Coronary artery (tissue), 2 donors: ENCODE measurements at regions not wholly inside any gene's neighbourhood (a gene's known extent, or its start where the extent isn't known, plus 50 kb on each side); places are given as distances from the start of the nearest gene placed in this dataset.

Source experiments
- DNase-seq: peaks from one replicate; pipeline ENCODE4 v3.0.0-alpha.2; 2017; ENCODE audit warnings: low spot score
- H3K27ac ChIP-seq, 2 donors: fragments of 200-600 bp; sonication (generic); one replicate each; pipeline ENCODE4 v1.5.1; 2016 to 2019
- H3K4me3 ChIP-seq: fragments of 200-600 bp; sonication (generic); 2 replicates; pipeline ENCODE4 v1.5.1; 2016; ENCODE audit warnings: mild to moderate bottlenecking, moderate library complexity
- TF ChIP-seq, protein P1 (sequence below): fragments of 200-600 bp; sonication (generic); IDR thresholded peaks from one replicate; pipeline ENCODE4 v1.5.1; 2019; ENCODE audit warnings: antibody characterized with exemption

DNA sequence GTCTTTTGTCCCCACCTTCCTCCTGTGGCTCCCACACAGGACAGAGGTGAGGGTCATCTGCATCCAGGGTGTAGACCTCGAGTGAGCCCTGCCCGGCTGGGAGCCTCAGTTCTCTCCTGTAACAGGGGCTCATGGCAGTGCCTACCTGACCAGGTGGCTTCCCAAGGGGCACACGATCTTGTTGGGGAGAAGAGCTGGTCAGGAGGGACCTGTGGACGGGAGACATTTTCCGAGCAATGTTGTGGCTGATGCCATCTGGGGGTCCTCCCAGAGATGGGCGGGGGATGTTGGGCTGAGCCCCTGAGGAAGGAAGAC lies 51.9 kb downstream of the CEBPB start:
- DNase-seq = no peak
- H3K27ac ChIP-seq = peak overlapping the region in 1 of 2 donors; percentile 16
- no peak overlapping the region for H3K4me3 ChIP-seq
- TF ChIP-seq, protein P1, sequence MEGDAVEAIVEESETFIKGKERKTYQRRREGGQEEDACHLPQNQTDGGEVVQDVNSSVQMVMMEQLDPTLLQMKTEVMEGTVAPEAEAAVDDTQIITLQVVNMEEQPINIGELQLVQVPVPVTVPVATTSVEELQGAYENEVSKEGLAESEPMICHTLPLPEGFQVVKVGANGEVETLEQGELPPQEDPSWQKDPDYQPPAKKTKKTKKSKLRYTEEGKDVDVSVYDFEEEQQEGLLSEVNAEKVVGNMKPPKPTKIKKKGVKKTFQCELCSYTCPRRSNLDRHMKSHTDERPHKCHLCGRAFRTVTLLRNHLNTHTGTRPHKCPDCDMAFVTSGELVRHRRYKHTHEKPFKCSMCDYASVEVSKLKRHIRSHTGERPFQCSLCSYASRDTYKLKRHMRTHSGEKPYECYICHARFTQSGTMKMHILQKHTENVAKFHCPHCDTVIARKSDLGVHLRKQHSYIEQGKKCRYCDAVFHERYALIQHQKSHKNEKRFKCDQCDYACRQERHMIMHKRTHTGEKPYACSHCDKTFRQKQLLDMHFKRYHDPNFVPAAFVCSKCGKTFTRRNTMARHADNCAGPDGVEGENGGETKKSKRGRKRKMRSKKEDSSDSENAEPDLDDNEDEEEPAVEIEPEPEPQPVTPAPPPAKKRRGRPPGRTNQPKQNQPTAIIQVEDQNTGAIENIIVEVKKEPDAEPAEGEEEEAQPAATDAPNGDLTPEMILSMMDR = no peak

DNA sequence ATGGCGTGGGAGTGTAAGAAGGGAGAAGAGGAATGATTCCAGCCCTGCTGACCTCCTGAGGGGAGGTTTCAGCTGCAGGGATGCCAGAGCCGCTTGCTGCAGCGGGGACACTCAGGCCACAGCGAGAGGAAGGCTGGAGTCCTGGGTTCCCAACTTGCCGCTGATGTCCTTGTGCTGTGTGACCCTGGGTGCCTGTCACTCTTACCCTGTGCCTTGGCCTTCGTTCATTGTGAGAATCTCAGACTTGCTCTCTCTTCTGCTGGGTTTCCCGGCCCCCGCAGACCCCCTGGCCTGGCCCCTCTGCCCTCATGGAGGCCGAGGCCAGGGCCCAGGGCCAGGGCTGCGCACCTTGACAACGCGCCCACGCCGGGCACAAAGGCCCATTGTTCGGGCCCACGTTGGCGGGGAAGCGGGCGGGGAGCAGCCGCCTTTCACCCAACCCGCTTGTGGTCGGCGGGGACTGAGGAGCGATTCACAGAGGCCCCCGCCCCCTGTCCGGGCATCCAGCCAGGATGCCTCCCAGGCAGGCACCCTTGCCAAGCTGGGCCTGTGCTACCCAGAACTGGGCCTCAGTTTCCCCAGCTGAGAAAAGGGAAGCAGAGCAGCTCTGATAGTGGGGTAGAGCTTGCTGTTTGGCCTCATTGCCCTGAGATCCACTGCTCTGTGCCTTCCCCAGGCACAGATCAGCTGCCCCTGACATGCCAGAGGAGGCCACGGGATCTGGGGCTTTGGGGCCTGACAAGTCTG lies 52.4 kb downstream of the CEBPB start:
- DNase-seq = no peak
- no peak overlapping the region for H3K4me3 ChIP-seq
- H3K27ac ChIP-seq = peak overlapping the region in 1 of 2 donors; percentile 16
- TF ChIP-seq, protein P1 = no peak

DNA sequence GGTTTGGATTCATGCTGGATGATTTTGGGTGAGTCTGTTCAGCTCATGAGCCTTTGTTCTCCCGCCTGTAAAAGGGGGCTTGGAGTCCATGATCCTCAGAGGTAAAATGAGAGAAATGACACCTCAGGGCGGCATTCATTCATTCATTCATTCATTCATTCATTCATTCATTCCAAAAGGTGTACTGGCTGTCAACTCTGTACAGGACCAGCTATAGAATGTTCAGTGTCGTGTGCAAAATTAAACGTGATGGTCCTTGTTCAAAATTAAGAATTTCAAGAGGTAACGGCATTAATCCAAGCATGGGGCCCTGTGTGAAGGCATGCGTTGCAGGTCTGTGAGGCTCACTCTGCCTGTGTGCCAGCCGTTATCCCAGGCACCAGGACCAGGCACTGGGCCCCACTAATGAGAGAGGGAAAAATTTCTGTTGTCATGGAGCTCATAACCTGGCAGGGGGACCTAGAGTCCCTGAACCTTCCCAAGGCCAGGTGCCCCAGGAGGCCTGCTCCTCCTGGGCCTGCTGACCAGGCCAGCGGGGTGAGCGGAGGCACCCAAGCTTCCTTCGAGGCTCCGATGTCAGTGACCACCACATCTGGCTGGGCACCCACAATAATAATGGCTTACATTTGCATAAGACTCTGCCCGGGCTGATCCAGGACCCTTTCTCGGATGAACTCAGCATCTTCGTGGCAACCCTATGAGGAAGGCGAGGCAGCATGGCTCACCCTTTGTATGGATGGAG lies 53.2 kb downstream of the CEBPB start:
- no peak overlapping the region for H3K4me3 ChIP-seq
- no peak for DNase-seq
- no peak overlapping the region for H3K27ac ChIP-seq
- TF ChIP-seq, protein P1 = no peak

DNA sequence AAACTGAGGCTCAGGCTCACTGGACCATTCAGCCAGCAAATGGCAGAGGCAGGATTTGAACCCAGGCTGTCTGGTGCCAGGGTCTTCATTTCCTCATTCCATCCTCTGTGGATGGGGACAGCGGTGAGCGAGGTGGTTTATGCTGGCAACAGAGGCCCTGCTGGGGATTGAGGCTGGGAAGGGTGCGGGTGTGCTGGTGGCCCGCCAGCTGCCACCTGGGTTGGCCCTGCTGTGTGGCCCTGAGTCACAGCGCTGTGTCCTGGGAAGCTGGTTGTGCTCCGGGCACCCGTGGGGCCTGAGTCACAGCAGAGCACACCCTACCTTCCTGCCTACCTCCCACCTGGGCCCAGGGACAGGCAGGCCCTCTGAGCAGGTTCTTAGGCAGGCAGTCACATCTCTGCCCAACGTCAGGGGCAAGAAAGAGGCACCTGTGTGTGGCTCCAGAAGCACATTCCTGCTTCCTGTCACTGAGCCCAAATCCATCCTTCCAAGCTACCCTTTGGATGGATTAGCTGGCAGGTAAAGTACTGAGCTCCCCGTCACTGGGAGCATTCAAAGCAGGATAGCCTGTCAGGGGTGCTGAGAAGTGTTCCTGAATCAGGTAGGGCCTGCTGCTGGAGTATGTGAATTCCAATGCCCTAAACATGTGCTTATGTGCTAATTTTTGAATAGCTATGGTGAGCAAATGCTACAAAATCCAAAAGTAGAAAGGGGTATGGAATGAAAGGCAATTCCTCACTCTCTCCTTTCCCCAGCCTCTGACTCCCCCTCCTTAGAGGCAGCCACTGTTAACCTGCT lies 53.9 kb downstream of the CEBPB start:
- TF ChIP-seq, protein P1 = no peak
- H3K4me3 ChIP-seq = no peak overlapping the region
- no peak for DNase-seq
- H3K27ac ChIP-seq = no peak overlapping the region

DNA sequence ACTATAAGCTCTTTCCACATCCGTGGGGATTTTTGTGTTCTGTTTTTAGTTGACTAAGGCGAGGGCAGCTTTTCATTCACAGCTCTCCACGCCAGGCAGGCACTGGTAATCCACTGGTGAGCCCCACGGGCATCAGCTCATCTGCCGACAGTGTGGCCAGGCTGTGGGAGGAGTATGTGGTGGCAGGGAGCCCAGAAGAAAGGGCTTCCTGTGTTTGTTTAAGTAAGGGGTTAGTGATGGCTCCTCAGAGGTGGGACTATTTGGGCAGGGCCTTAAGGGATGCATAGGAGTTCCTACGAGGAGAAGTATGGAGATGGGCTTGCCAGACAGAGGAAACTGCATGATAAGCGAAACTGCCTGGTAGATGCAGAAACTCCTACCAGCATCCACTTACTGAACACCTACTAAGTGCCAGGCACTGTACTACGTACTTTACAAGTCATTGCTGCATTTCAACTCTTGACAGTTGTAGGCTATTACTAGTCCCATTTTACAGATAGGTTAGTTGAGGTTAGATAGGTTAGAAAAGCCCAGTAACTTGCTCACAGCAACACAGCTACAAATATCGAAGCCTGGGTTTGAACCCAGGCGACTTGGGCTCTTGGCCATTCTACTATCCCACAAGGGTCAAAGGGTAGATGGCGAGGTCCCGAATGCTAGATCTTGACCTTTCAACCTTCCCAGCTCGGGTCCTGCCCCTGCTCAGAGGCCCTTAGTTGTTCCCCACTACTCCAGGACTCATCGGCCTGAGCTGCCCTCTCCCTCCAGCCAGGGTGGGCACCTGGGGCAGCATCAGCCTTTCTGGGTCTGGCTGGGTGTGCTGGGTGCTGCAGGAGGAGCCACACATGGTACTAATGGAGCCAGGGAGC lies 55.1 kb downstream of the CEBPB start:
- H3K4me3 ChIP-seq = no peak overlapping the region
- no peak for DNase-seq
- TF ChIP-seq, protein P1 = no peak
- H3K27ac ChIP-seq = no peak overlapping the region

DNA sequence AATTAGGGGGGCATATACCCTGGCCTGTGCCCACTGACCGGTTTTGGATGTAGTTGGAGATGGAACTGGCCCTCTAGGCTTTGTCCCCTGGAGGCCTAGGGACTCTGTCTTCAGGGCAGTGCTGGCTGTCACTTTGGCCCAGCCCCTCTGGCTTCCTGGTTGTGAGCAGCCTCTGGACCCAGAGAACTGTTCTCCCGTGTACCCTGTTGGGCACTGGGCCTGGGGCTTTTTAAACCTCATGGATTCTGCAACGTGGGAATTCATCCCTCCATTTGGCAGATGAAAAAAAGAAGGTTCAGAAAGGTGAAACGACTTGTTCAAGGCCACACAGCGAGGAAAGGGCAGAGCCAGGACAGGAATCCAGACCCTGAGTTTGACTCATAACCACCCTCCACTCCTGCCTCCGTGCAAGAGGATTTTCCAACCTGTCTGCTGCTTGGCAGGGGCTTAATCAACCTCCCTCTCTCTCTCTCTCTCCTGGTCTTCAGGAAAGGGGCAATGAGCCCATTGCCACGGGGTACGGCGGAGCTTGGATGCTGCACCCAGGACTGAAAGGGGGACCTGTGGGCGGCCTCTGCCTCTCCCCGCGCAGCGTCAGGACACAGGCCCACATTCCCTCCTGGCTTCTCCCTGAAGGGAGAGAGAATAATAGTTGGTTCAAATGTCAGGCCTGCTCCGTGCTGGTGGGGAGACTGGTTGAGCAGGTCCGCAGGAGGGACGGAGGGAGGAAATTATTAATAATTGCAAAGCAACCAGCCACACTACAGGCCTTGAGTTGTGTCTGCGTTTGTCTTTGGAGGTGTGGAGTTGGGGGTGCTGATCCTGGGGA lies 56.0 kb downstream of the CEBPB start:
- Histone ChIP-seq H3K4me3 (no peak overlapping the region), H3K27ac (no peak overlapping the region)
- no peak for DNase-seq
- TF ChIP-seq, protein P1 = no peak
